Testis (tissue), 2 donors: ENCODE measurements at regions not wholly inside any gene's neighbourhood (a gene's known extent, or its start where the extent isn't known, plus 50 kb on each side); places are given as distances from the start of the nearest gene placed in this dataset.

Experiments
- DNase-seq: peaks from one replicate; pipeline ENCODE4 v3.0.0-alpha.2; 2019
- H3K27ac ChIP-seq, 2 donors: fragments of 200-600 bp; sonication (generic); one replicate each; pipeline ENCODE4 v1.5.1; 2019
- H3K27me3 ChIP-seq: fragments of 200-600 bp; sonication (generic); one replicate; pipeline ENCODE4 v1.5.1; 2019
- H3K36me3 ChIP-seq: fragments of 200-600 bp; sonication (generic); one replicate; pipeline ENCODE4 v1.5.1; 2017; ENCODE audit warnings: low read depth; ENCODE audit errors: missing control alignments
- H3K4me1 ChIP-seq: fragments of 200-600 bp; sonication (generic); one replicate; pipeline ENCODE4 v1.5.1; 2019
- H3K4me3 ChIP-seq, 2 donors: fragments of 200-600 bp; sonication (generic); one replicate each; pipeline ENCODE4 v1.5.1; 2017 to 2019
- H3K9me3 ChIP-seq: fragments of 200-600 bp; sonication (generic); one replicate; pipeline ENCODE4 v1.5.1; 2017
- CTCF ChIP-seq, 3 experiments: fragments of 450-650 bp in 2 of 3; fragments of 200-600 bp in 1 of 3; sonication (generic) in 1 of 3; IDR thresholded peaks; one replicate each; pipeline ENCODE4 v1.5.1; 2016 to 2019; ENCODE audit warnings: antibody characterized with exemption in 3 of 3, mild to moderate bottlenecking in 2 of 3, moderate library complexity in 1 of 3
- POLR2A ChIP-seq: fragments of 450-650 bp; IDR thresholded peaks from one replicate; pipeline ENCODE4 v1.6.1; 2017; ENCODE audit warnings: antibody characterized with exemption, mild to moderate bottlenecking, moderate library complexity
- WGBS, 2 donors: methylation state at CpG; one replicate each; pipeline ENCODE4 v1.1.5; 2018; 5-methylcytosine and 5-hydroxymethylcytosine counted together
- intact Hi-C: fragments of 100-400 bp; cut with DNase I; formaldehyde crosslinking; loops from one replicate; pipeline ENCODE4 v1.15.1; 2023; ENCODE audit warnings: low total_unique reads

GRCh38 chr14:44763356-44763755 lies 198.4 kb downstream of the KLHL28 start:
- TF ChIP-seq POLR2A = no peak
- no peak for TF ChIP-seq CTCF (IDR thresholded peaks at IDR 0.05)
- no peak for DNase-seq
- no peak overlapping the region for H3K27ac ChIP-seq
- WGBS, 2 donors = 69 to 74% methylated on average over 1 of the region's 1 CpG
- H3K4me1 ChIP-seq = no peaks in the 10 kb centered on the region
- H3K36me3 ChIP-seq = no peaks in the 10 kb centered on the region
- H3K9me3 ChIP-seq = no peaks in the 10 kb centered on the region
- intact Hi-C loops = no loop called here
- H3K4me3 ChIP-seq = no peak overlapping the region
- no peaks in the 10 kb centered on the region for H3K27me3 ChIP-seq

GRCh38 chr14:44759277-44759676 lies 202.5 kb downstream of the KLHL28 start:
- no peak overlapping the region for H3K27ac ChIP-seq
- H3K9me3 ChIP-seq = no peaks in the 10 kb centered on the region
- no peaks in the 10 kb centered on the region for H3K27me3 ChIP-seq
- no peak for TF ChIP-seq POLR2A
- TF ChIP-seq CTCF (IDR thresholded peaks at IDR 0.05) = no peak
- no peaks in the 10 kb centered on the region for H3K36me3 ChIP-seq
- WGBS, 2 donors = 37 to 43% methylated on average over 2 of the region's 2 CpGs
- DNase-seq = no peak
- H3K4me3 ChIP-seq = no peak overlapping the region
- intact Hi-C loops = no loop called here
- no peaks in the 10 kb centered on the region for H3K4me1 ChIP-seq

GRCh38 chr14:44756554-44756953 lies 205.2 kb downstream of the KLHL28 start:
- Histone ChIP-seq H3K27me3 (no peaks in the 10 kb centered on the region), H3K36me3 (no peaks in the 10 kb centered on the region), H3K27ac (no peak overlapping the region), H3K9me3 (no peaks in the 10 kb centered on the region), H3K4me3 (no peak overlapping the region), H3K4me1 (no peaks in the 10 kb centered on the region)
- no peak for TF ChIP-seq CTCF (IDR thresholded peaks at IDR 0.05)
- no peak for TF ChIP-seq POLR2A
- 70 to 72% methylated on average over 3 of the region's 3 CpGs for WGBS, 2 donors
- no peak for DNase-seq
- intact Hi-C loops = no loop called here

- no peaks in the 10 kb centered on the region for H3K36me3 ChIP-seq
- WGBS, 2 donors = 100% methylated on average over 1 of the region's 1 CpG
- no peak for DNase-seq
- H3K9me3 ChIP-seq = no peaks in the 10 kb centered on the region
- intact Hi-C loops = no loop called here
- no peak overlapping the region for H3K27ac ChIP-seq
- no peaks in the 10 kb centered on the region for H3K27me3 ChIP-seq
- no peaks in the 10 kb centered on the region for H3K4me1 ChIP-seq
- H3K4me3 ChIP-seq = no peak overlapping the region
- TF ChIP-seq CTCF (IDR thresholded peaks at IDR 0.05) = no peak
- no peak for TF ChIP-seq POLR2A
These were observed 216.4 kb downstream of the KLHL28 start for GRCh38 chr14:44745371-44745770.

- H3K27me3 ChIP-seq = no peaks in the 10 kb centered on the region
- WGBS, 2 donors = 84 to 85% methylated on average over 6 of the region's 6 CpGs
- no peak overlapping the region for H3K4me3 ChIP-seq
These were observed 219.5 kb downstream of the KLHL28 start for GRCh38 chr14:44742202-44742601.

More at GRCh38 chr14:44742202-44742601, 219.5 kb downstream of the KLHL28 start:
- TF ChIP-seq CTCF (IDR thresholded peaks at IDR 0.05) (no peak), POLR2A (no peak)
- DNase-seq = no peak
- intact Hi-C loops = no loop called here
- Histone ChIP-seq H3K4me1 (no peaks in the 10 kb centered on the region), H3K9me3 (no peaks in the 10 kb centered on the region), H3K36me3 (no peaks in the 10 kb centered on the region), H3K27ac (no peak overlapping the region)
